Peyer's patch (tissue), 4 donors: ENCODE measurements at regions not wholly inside any gene's neighbourhood (a gene's known extent, or its start where the extent isn't known, plus 50 kb on each side); places are given as distances from the start of the nearest gene placed in this dataset.

Source experiments
- DNase-seq, 3 donors: peaks; one replicate each; pipeline ENCODE4 v3.0.0-alpha.2; 2017 to 2019
- H3K27ac ChIP-seq, 4 donors: fragments of 200-600 bp; sonication (generic); one replicate each; pipeline ENCODE4 v1.5.1; 2016 to 2019
- H3K27me3 ChIP-seq, 2 donors: fragments of 200-600 bp; sonication (generic); one replicate each; pipeline ENCODE4 v1.5.1; 2019
- H3K36me3 ChIP-seq, 3 donors: fragments of 200-600 bp; sonication (generic); one replicate each; pipeline ENCODE4 v1.5.1; 2016 to 2019
- H3K4me1 ChIP-seq, 4 donors: fragments of 200-600 bp; sonication (generic); one replicate each; pipeline ENCODE4 v1.5.1; 2016 to 2019
- H3K4me3 ChIP-seq, 4 donors: fragments of 200-600 bp; sonication (generic); 1 replicate in 3 of 4; 2 replicates in 1 of 4; pipeline ENCODE4 v1.5.1; 2016 to 2019; ENCODE audit warnings: mild to moderate bottlenecking in 1 of 4
- H3K9me3 ChIP-seq, 4 donors: fragments of 200-600 bp; sonication (generic); one replicate each; pipeline ENCODE4 v1.5.1; 2016 to 2019; ENCODE audit warnings: mild to moderate bottlenecking in 1 of 4
- POLR2A ChIP-seq, 2 donors: fragments of 450-650 bp; IDR thresholded peaks; one replicate each; pipeline ENCODE4 v1.5.1; 2017; ENCODE audit warnings: antibody characterized with exemption in 2 of 2, mild to moderate bottlenecking in 2 of 2, moderate library complexity in 2 of 2
- TF ChIP-seq, protein P1 (sequence below), 6 experiments: fragments of 450-650 bp in 4 of 6; fragments of 200-600 bp in 2 of 6; sonication (generic) in 1 of 6; IDR thresholded peaks; one replicate each; pipeline ENCODE4 v1.5.1; 2017 to 2019; ENCODE audit warnings: antibody characterized with exemption in 6 of 6, mild to moderate bottlenecking in 3 of 6, moderate library complexity in 1 of 6

DNA sequence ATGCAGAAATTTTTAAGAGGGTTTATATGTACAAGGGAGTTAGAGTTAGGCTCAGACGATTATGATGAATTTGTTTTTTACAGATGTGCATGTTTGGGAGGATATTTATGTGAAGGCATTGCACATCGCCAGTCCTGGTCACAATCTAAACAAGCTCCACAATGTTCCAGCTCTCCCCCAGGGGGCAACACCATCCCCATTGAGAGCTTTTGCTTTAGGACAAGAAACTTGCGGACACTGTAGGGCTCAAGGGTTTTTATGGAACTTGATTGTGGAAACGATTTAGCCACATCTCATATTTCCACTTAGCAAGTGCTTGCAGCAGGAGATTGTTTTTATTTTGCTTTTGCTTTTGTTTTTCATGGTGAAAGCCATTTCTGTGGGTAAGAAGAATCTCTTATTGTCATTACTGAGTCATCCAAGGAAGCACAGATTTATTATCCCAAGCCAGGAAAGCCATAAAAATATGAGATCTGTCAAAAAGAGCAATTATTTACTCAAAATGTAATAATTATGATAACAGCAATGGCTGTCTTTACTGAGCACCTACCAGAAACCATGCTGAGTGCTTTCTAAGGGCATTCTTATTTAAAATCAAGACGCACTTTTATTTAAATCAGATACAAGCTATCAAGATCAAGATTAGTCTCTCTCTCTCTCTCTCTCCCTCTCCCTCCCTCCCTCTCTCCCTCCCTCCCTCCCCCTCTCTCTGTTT lies 276.7 kb upstream of the SRRM4 start:
- no peak overlapping the region for H3K27ac ChIP-seq
- no peak for TF ChIP-seq POLR2A (IDR thresholded peaks at IDR 0.05)
- TF ChIP-seq, protein P1, sequence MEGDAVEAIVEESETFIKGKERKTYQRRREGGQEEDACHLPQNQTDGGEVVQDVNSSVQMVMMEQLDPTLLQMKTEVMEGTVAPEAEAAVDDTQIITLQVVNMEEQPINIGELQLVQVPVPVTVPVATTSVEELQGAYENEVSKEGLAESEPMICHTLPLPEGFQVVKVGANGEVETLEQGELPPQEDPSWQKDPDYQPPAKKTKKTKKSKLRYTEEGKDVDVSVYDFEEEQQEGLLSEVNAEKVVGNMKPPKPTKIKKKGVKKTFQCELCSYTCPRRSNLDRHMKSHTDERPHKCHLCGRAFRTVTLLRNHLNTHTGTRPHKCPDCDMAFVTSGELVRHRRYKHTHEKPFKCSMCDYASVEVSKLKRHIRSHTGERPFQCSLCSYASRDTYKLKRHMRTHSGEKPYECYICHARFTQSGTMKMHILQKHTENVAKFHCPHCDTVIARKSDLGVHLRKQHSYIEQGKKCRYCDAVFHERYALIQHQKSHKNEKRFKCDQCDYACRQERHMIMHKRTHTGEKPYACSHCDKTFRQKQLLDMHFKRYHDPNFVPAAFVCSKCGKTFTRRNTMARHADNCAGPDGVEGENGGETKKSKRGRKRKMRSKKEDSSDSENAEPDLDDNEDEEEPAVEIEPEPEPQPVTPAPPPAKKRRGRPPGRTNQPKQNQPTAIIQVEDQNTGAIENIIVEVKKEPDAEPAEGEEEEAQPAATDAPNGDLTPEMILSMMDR (IDR thresholded peaks at IDR 0.05) = no peak
- no peak for DNase-seq
- no peaks in the 10 kb centered on the region for H3K4me1 ChIP-seq
- H3K36me3 ChIP-seq = no peaks in the 10 kb centered on the region
- no peak overlapping the region for H3K4me3 ChIP-seq
- no peaks in the 10 kb centered on the region for H3K9me3 ChIP-seq
- no peaks in the 10 kb centered on the region for H3K27me3 ChIP-seq

DNA sequence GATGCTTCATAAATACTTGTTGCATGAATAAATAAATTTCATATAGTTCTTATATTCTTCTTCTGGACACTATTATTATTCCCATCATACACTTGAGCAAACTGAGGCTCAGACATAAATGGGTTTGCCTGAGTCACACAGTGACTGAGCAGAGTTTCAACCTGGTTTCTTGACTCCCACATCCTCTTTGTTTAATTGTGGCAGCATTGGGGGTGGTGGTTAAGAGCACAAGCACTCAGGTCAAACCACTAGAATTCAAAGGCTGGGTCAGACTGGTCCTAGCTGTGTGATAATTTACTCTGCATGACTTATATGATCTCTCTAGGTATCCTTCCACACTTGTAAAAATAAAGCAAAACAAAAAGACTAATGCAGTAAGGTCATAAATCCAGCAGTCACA lies 274.9 kb upstream of the SRRM4 start:
- no peaks in the 10 kb centered on the region for H3K36me3 ChIP-seq
- H3K27me3 ChIP-seq = no peaks in the 10 kb centered on the region
- H3K4me3 ChIP-seq = no peak overlapping the region
- DNase-seq = no peak
- no peaks in the 10 kb centered on the region for H3K4me1 ChIP-seq
- no peak for TF ChIP-seq POLR2A (IDR thresholded peaks at IDR 0.05)
- TF ChIP-seq, protein P1 (IDR thresholded peaks at IDR 0.05) = no peak
- no peaks in the 10 kb centered on the region for H3K9me3 ChIP-seq
- no peak overlapping the region for H3K27ac ChIP-seq

DNA sequence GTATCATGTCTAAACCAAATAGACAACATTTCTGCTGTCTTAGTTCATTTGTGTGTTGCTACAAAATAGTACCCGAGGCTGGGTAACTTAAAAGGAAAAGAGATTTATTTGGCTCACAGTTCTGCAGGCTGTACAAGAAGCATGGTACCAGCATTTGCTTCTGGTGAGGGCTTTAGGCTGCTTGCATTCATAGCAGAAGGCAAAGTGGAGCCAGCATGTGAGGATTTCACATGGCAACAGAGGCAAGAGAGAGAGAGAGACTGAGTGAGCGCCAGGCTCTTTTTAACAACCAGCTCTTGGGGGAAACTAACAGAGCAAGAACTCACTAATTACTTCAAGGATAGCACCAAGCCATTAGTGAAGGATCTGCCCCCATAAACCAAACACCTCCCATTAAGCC lies 271.4 kb upstream of the SRRM4 start:
- TF ChIP-seq, protein P1 (IDR thresholded peaks at IDR 0.05) = no peak
- no peak for TF ChIP-seq POLR2A (IDR thresholded peaks at IDR 0.05)
- Histone ChIP-seq H3K27ac (no peak overlapping the region), H3K4me3 (no peak overlapping the region), H3K36me3 (no peaks in the 10 kb centered on the region), H3K4me1 (no peaks in the 10 kb centered on the region), H3K27me3 (no peaks in the 10 kb centered on the region), H3K9me3 (no peaks in the 10 kb centered on the region)
- no peak for DNase-seq

DNA sequence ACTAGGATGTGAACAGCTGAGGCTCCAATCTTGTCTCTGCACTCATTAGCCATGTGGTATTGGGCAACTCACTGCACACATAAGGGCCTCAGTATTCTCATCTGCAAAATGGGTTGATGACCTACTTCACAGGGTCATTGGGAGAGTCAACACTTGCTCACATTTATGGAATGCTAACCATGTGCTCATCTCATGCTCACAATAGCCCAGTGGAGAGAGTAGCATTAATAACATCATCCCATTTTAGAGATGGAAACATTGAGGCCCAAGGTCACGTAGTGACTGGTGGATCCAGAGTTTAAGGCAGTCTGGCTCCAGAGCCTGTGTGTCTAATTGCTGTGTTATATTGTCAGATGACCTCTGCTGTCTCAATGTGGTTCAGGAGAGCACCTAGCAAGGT lies 270.2 kb upstream of the SRRM4 start:
- Histone ChIP-seq H3K4me1 (no peaks in the 10 kb centered on the region), H3K27ac (no peak overlapping the region), H3K9me3 (no peaks in the 10 kb centered on the region), H3K4me3 (no peak overlapping the region), H3K36me3 (no peaks in the 10 kb centered on the region), H3K27me3 (no peaks in the 10 kb centered on the region)
- DNase-seq = no peak
- TF ChIP-seq POLR2A (IDR thresholded peaks at IDR 0.05) = no peak
- TF ChIP-seq, protein P1 (IDR thresholded peaks at IDR 0.05) = no peak

DNA sequence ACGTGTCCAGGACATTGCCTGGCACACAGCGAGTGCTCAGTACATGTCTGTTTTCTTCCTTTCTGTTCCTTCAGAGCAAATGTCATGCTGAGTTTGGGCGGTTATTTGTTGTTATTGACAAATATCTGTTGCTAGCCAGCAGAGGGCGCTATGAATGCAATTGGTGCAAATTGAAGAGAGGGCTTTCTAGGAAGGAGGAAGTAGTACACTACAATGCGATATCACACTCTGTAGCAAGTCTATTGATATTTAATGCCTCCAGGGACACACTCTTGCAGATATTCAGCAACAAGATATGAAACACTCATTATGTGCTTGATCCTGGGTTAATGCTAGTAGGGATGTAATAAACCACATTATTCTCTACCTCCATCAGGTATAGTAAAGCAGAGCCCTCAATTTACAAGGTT lies 267.3 kb upstream of the SRRM4 start:
- no peak for DNase-seq
- no peaks in the 10 kb centered on the region for H3K27me3 ChIP-seq
- TF ChIP-seq POLR2A (IDR thresholded peaks at IDR 0.05) = no peak
- TF ChIP-seq, protein P1 (IDR thresholded peaks at IDR 0.05) = peak in 3 of 6 experiments; percentile 16 to 35 (median 23)
- no peaks in the 10 kb centered on the region for H3K36me3 ChIP-seq
- H3K27ac ChIP-seq = no peak overlapping the region
- no peaks in the 10 kb centered on the region for H3K4me1 ChIP-seq
- no peaks in the 10 kb centered on the region for H3K9me3 ChIP-seq
- no peak overlapping the region for H3K4me3 ChIP-seq

DNA sequence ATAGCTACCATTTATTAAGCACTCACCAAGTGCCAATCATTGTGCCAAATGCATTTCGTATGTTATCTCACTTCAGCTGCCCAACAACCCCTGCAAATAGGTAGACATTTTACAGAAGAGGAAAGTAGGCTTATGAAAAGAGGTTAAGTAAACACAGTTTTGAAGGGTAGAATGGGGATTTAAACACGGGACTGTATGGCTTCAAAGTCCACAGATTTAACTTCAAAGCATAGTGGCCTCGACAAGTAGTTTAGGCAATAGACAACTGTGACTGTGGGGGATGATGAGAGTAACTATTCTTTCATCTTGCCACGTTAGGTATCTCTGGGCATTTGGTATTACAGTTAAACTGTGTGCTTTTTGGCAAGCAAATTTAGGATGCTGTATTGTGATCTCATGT lies 266.8 kb upstream of the SRRM4 start:
- Histone ChIP-seq H3K9me3 (no peaks in the 10 kb centered on the region), H3K4me1 (no peaks in the 10 kb centered on the region), H3K27me3 (no peaks in the 10 kb centered on the region), H3K4me3 (no peak overlapping the region), H3K27ac (no peak overlapping the region), H3K36me3 (no peaks in the 10 kb centered on the region)
- no peak for DNase-seq
- TF ChIP-seq, protein P1 (IDR thresholded peaks at IDR 0.05) = no peak
- no peak for TF ChIP-seq POLR2A (IDR thresholded peaks at IDR 0.05)
